Activated CD8-positive, alpha-beta T cell treated with anti-CD3 and anti-CD28 coated beads for 36 hours (primary cell): ENCODE measurements at regions not wholly inside any gene's neighbourhood (a gene's known extent, or its start where the extent isn't known, plus 50 kb on each side); places are given as distances from the start of the nearest gene placed in this dataset.

Source experiments
- ATAC-seq: fragments of 200-7000 bp; cut with Tn5 transposase; one replicate; pipeline ENCODE4 v1.10.0; 2021; ENCODE audit warnings: mild to moderate bottlenecking, moderate library complexity
- CTCF ChIA-PET: fragments of 350-600 bp; sonication (Branson Sonifier 250); formaldehyde crosslinking; loops from one replicate; lab custom pipeline; 2021; ENCODE audit warnings: antibody characterized with exemption; lab: Charles Lee
- POLR2A ChIA-PET: fragments of 350-600 bp; sonication (Branson Sonifier 250); formaldehyde crosslinking; loops from one replicate; lab custom pipeline; 2021; ENCODE audit warnings: antibody characterized with exemption; lab: Charles Lee
- DNase-seq: peaks from one replicate; pipeline ENCODE4 v3.0.0-alpha.2; 2020
- H3K27ac Mint-ChIP-seq: one replicate; pipeline ENCODE4 v1.8.0; 2021; ENCODE audit warnings: mild to moderate bottlenecking, mixed read lengths
- H3K27me3 Mint-ChIP-seq: one replicate; pipeline ENCODE4 v1.8.0; 2021; ENCODE audit warnings: mixed read lengths
- H3K36me3 Mint-ChIP-seq: one replicate; pipeline ENCODE4 v1.8.0; 2021; ENCODE audit warnings: low read depth, mixed read lengths
- H3K4me1 Mint-ChIP-seq: one replicate; pipeline ENCODE4 v1.8.0; 2021; ENCODE audit warnings: low read depth, mixed read lengths
- H3K4me3 Mint-ChIP-seq: one replicate; pipeline ENCODE4 v1.8.0; 2021; ENCODE audit warnings: mild to moderate bottlenecking, moderate library complexity, mixed read lengths
- H3K9me3 Mint-ChIP-seq: one replicate; pipeline ENCODE4 v1.8.0; 2021; ENCODE audit warnings: mixed read lengths
- intact Hi-C: fragments of 100-400 bp; cut with micrococcal nuclease; formaldehyde crosslinking; loops from one replicate; pipeline ENCODE4 v1.10.0; 2022
- TF ChIP-seq, protein P1 (sequence below): fragments of 200-600 bp; IDR thresholded peaks from one replicate; pipeline ENCODE4 v1.8.0; 2022; ENCODE audit warnings: antibody characterized with exemption, mild to moderate bottlenecking

DNA sequence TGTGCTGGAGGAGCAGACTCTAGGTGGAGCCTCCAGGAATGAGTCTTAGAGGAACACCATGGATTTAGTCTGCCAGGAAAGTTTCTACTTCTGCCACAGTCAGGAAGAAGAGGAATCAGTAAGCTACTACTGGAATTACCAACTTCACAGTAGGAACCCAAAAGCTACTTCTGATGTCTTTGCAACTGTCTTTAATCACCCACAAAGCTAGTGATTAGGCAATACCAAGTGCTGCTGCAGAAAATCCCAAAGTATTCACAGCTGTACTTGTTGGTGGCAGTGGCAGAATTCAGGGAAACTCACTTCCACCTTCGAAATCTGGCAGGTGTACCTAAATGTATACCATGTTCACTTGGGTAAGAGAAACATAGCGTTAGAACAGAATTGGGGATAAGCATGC, 264.5 kb upstream of the SORL1-AS1 start:
- CTCF ChIA-PET = no interaction called here
- no peak overlapping the region for H3K27ac Mint-ChIP-seq
- intact Hi-C loops = no loop called here
- H3K36me3 Mint-ChIP-seq = no peaks in the 10 kb centered on the region
- H3K27me3 Mint-ChIP-seq = peaks cover 19% of the 10 kb centered on the region
- ATAC-seq (no peak), DNase-seq (no peak)
- H3K4me1 Mint-ChIP-seq = peaks cover under 1% of the 10 kb centered on the region
- H3K9me3 Mint-ChIP-seq = peaks cover 3% of the 10 kb centered on the region
- TF ChIP-seq, protein P1, sequence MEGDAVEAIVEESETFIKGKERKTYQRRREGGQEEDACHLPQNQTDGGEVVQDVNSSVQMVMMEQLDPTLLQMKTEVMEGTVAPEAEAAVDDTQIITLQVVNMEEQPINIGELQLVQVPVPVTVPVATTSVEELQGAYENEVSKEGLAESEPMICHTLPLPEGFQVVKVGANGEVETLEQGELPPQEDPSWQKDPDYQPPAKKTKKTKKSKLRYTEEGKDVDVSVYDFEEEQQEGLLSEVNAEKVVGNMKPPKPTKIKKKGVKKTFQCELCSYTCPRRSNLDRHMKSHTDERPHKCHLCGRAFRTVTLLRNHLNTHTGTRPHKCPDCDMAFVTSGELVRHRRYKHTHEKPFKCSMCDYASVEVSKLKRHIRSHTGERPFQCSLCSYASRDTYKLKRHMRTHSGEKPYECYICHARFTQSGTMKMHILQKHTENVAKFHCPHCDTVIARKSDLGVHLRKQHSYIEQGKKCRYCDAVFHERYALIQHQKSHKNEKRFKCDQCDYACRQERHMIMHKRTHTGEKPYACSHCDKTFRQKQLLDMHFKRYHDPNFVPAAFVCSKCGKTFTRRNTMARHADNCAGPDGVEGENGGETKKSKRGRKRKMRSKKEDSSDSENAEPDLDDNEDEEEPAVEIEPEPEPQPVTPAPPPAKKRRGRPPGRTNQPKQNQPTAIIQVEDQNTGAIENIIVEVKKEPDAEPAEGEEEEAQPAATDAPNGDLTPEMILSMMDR = no peak
- POLR2A ChIA-PET = interaction anchor here (0.6 kb wide), 1 partner anchor 524 kb away, joined by 3 read pairs; no protein-coding TSS in a partner anchor
- no peak overlapping the region for H3K4me3 Mint-ChIP-seq

DNA sequence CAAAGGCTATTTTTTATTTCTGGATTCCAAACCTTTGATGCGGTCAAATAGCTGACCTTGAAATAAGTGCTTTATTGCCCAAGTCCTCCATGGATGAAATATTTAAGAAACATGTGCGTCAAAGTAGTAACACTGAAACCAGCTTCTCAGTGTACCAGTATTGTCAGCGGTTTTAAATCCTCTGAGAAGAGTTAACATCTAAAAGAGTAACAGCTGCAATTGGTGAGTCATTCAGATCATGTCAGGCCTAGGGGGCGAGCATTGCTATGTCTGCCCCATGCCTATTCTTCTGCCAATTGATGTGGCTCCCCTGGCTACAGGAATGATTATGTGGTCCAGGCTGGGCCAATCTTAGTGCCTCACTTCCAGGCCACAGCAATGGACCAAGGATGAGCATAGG, 263.3 kb upstream of the SORL1-AS1 start:
- Mint-ChIP-seq H3K4me1 (no peaks in the 10 kb centered on the region), H3K27ac (no peak overlapping the region), H3K9me3 (peaks cover 3% of the 10 kb centered on the region), H3K27me3 (peaks cover 16% of the 10 kb centered on the region), H3K36me3 (no peaks in the 10 kb centered on the region), H3K4me3 (no peak overlapping the region)
- ChIA-PET POLR2A (no interaction called here), CTCF (interaction anchor here (1.0 kb wide), 1 partner anchor 61 kb away, joined by 4 read pairs; no protein-coding TSS in a partner anchor)
- ATAC-seq (no peak), DNase-seq (no peak)
- TF ChIP-seq, protein P1 = no peak
- intact Hi-C loops = no loop called here

DNA sequence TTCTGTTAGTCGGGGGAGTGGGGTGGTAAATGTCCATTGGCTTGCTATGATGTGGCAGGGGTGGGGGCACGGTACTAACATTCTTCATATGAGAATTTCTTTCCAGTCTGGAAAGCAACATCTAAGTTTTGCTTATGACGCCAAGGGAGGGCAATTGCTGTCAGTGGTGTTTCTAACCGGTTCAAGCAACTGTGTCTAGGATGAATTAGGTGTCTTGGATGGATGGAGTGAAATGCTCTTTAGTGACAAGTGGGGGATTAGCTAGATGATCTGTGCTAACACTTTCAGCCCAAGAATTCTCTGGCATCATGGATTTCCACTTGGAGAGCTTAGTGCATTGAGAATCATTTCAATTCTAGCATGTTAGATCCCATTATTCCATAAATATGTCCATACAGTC, 262.6 kb upstream of the SORL1-AS1 start:
- TF ChIP-seq, protein P1 = no peak
- H3K9me3 Mint-ChIP-seq = peaks cover under 1% of the 10 kb centered on the region

DNA sequence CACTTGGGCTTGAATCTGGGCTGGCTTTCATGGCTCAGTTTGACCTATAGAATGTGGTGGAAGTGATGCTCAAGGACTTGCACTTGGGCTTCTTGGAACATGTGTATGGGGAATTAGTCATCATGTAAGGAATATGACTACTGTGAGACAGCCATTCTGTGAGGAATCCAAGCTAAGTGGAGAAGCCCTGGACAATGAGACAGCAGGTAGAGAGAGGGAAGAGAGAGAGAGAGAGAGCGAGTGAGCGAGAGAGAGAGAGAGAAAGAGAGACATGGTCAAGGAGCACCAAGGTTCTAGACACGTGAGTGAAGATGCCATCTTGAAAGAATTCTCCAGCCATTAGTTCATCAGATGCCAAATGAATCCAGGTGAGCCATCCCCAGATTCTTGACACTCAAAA, 261.6 kb upstream of the SORL1-AS1 start:
- POLR2A ChIA-PET = no interaction called here
- no peaks in the 10 kb centered on the region for H3K4me1 Mint-ChIP-seq
- H3K9me3 Mint-ChIP-seq = no peaks in the 10 kb centered on the region
- H3K27ac Mint-ChIP-seq = no peak overlapping the region
- CTCF ChIA-PET = no interaction called here
- ATAC-seq (no peak), DNase-seq (no peak)
- intact Hi-C loops = no loop called here
- H3K4me3 Mint-ChIP-seq = no peak overlapping the region
- TF ChIP-seq, protein P1 = no peak
- peaks cover 3% of the 10 kb centered on the region for H3K27me3 Mint-ChIP-seq
- H3K36me3 Mint-ChIP-seq = no peaks in the 10 kb centered on the region

More for the DNA sequence above, 262.6 kb upstream of the SORL1-AS1 start:
- Mint-ChIP-seq H3K4me1 (no peaks in the 10 kb centered on the region), H3K27ac (no peak overlapping the region), H3K36me3 (no peaks in the 10 kb centered on the region), H3K27me3 (peaks cover 12% of the 10 kb centered on the region), H3K4me3 (no peak overlapping the region)
- ATAC-seq (no peak), DNase-seq (no peak)
- ChIA-PET POLR2A (no interaction called here), CTCF (interaction anchor here (1.0 kb wide), 1 partner anchor 60 kb away, joined by 4 read pairs; no protein-coding TSS in a partner anchor)
- intact Hi-C loops = no loop called here

DNA sequence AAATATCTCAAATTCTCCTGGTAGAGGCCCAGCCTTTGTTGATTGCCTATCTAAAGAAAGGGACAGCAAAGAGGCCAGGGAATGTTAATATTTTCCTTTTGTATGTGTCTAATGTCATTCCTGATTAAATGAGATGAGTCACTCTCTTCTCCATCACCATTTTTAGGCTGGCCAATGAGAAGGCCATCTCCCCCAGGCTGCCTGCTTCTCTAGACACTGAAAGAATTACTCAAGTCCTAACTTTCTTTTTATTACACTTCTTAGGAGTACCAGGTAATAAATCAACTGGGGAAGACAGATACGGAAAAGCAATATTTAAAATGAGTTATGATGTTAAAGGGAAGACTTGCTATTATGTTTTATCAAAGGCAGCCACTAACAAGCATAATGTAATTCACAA, 259.2 kb upstream of the SORL1-AS1 start:
- DNase-seq (no peak), ATAC-seq (no peak)
- CTCF ChIA-PET = no interaction called here
- intact Hi-C loops = no loop called here
- Mint-ChIP-seq H3K4me1 (no peaks in the 10 kb centered on the region), H3K27ac (no peak overlapping the region), H3K36me3 (no peaks in the 10 kb centered on the region), H3K27me3 (peaks cover 2% of the 10 kb centered on the region), H3K9me3 (no peaks in the 10 kb centered on the region), H3K4me3 (no peak overlapping the region)
- TF ChIP-seq, protein P1 = no peak
- POLR2A ChIA-PET = no interaction called here
